AG09309 (cell line): ENCODE measurements at regions not wholly inside any gene's neighbourhood (a gene's known extent, or its start where the extent isn't known, plus 50 kb on each side); places are given as distances from the start of the nearest gene placed in this dataset.
"Not testable (repeated sequence)": the region's sequence is repeated elsewhere in the genome, so short reads cannot be mapped to it uniquely, and the experiment has no call there.

Experiments
- DNase-seq: peaks from one replicate; pipeline ENCODE4 v3.0.0-alpha.2; 2010; ENCODE audit warnings: low read depth
- H3K4me3 ChIP-seq: 2 replicates; pipeline ENCODE4 v1.5.1; 2011; ENCODE audit warnings: mild to moderate bottlenecking, low read depth, low read length, moderate library complexity; ENCODE audit not compliant: control insufficient read depth
- CTCF ChIP-seq: IDR thresholded peaks from 2 replicates; pipeline ENCODE4 v1.5.1; 2011; ENCODE audit warnings: mild to moderate bottlenecking, low read depth, low read length, inconsistent platforms; ENCODE audit not compliant: insufficient read depth, control insufficient read depth; ENCODE audit errors: missing control alignments

DNA sequence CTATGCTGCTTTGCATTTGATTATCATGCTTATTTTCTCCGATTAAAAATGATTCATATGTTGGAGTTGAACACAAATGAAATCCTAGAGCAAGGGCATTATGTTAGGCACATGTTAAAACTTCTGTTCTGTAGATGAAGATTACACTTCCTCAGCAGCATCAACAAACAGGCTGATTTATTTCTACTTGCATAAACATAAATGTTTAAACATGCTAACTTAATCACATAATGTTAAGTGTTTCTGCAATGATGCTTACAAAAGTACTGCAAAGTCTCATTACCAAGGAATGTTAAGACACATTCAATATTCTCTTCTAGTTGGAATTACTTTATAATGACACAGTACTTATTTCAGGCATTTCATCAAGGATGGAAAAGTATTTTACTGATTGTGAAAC, 770.8 kb downstream of the ANKRD7 start:
- no peak overlapping the region for H3K4me3 ChIP-seq
- no peak for TF ChIP-seq CTCF
- no peak for DNase-seq

GRCh38 chr7:119007236-119007635, 782.7 kb downstream of the ANKRD7 start:
- no peak for DNase-seq
- H3K4me3 ChIP-seq, result no peak overlapping the region

DNA sequence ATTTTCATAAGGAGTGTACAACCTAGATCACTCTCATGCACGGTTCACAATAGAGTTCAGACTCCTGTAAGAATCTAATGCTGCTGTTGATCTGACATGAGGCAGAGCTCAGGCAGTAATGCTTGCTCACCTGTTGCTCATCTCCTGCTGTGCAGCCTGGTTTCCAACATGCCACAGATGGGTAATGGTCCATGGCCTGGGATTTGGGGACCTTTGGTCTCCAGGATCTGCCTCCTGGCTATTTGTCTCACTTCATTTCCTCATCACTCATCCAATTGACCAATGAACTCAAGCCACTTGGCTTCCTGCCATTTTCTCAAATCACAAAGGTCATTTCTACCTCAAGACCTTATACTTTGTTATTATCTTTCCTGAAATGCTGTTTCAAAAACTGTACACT, 786.1 kb downstream of the ANKRD7 start:
- DNase-seq, result no peak
- no peak for TF ChIP-seq CTCF
- H3K4me3 ChIP-seq, result no peak overlapping the region

More at GRCh38 chr7:119007236-119007635, 782.7 kb downstream of the ANKRD7 start:
- no peak for TF ChIP-seq CTCF

- DNase-seq, result no peak
- no peak overlapping the region for H3K4me3 ChIP-seq
- TF ChIP-seq CTCF, result no peak
Observed at GRCh38 chr7:119026391-119026790, 801.9 kb downstream of the ANKRD7 start.

GRCh38 chr7:119028736-119029135, 804.2 kb downstream of the ANKRD7 start:
- TF ChIP-seq CTCF, result no peak
- H3K4me3 ChIP-seq, result no peak overlapping the region
- DNase-seq, result no peak

- H3K4me3 ChIP-seq, DNase-seq: not testable (repeated sequence)
Observed at GRCh38 chr7:119032136-119032535, 807.6 kb downstream of the ANKRD7 start.

DNA sequence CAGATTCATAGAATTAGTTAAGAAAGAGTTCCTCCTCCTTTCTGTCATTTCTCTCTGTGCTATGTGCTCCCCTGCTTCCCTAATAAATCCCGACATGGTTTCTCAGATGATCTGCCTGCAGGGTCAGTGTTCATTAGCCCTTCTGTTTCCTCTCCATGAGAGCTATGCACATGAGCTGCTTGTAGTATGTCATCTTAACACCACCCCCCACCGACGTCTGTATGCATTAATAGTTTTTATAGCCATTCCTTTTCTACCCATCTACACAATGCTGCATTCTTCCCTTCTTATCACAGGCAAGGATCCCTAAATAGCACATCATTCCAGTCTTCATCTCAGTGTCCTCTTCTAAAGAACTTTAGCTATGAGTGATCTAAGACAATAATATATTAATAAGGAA, 809.1 kb downstream of the ANKRD7 start:
- no peak overlapping the region for H3K4me3 ChIP-seq
- TF ChIP-seq CTCF, result no peak
- no peak for DNase-seq
